HG03575 (cell line): ENCODE measurements at regions not wholly inside any gene's neighbourhood (a gene's known extent, or its start where the extent isn't known, plus 50 kb on each side); places are given as distances from the start of the nearest gene placed in this dataset.
"Not testable (repeated sequence)": the region's sequence is repeated elsewhere in the genome, so short reads cannot be mapped to it uniquely, and the experiment has no call there.

Source experiments
- ATAC-seq: cut with Tn5 transposase; IDR thresholded peaks from one replicate; pipeline ENCODE4 v1.9.1; 2021; ENCODE audit not compliant: unreplicated experiment, insufficient number of reproducible peaks, low FRiP score; ENCODE audit errors: extremely low read depth

- no peak for ATAC-seq
Observed at GRCh38 chr6:147930745-147931144, 411.9 kb upstream of the SASH1 start.

GRCh38 chr6:147933224-147933623, 409.4 kb upstream of the SASH1 start:
- no peak for ATAC-seq

GRCh38 chr6:147935656-147936055, 407.0 kb upstream of the SASH1 start:
- ATAC-seq: no peak

- ATAC-seq: no peak
Observed at GRCh38 chr6:147936703-147937470, 405.8 kb upstream of the SASH1 start.

- no peak for ATAC-seq
Observed at GRCh38 chr6:147941143-147941542, 401.5 kb upstream of the SASH1 start.

GRCh38 chr6:147942363-147942762, 400.3 kb upstream of the SASH1 start:
- no peak for ATAC-seq

- no peak for ATAC-seq
Observed at GRCh38 chr6:147944122-147944521, 398.5 kb upstream of the SASH1 start.

GRCh38 chr6:147947521-147947920, 395.1 kb upstream of the SASH1 start:
- ATAC-seq: no peak

- no peak for ATAC-seq
Observed at GRCh38 chr6:147949981-147950622, 392.5 kb upstream of the SASH1 start.

GRCh38 chr6:147950623-147950987, 392.0 kb upstream of the SASH1 start:
- no peak for ATAC-seq

GRCh38 chr6:147951726-147952125, 390.9 kb upstream of the SASH1 start:
- no peak for ATAC-seq

GRCh38 chr6:147954938-147955337, 387.7 kb upstream of the SASH1 start:
- no peak for ATAC-seq

GRCh38 chr6:147958683-147959082, 384.0 kb upstream of the SASH1 start:
- ATAC-seq: no peak

- ATAC-seq: no peak
Observed at GRCh38 chr6:147961481-147962141, 381.0 kb upstream of the SASH1 start.

GRCh38 chr6:147965448-147965847, 377.2 kb upstream of the SASH1 start:
- not testable (repeated sequence) for ATAC-seq

GRCh38 chr6:147970970-147971369, 371.7 kb upstream of the SASH1 start:
- ATAC-seq: no peak

- no peak for ATAC-seq
Observed at GRCh38 chr6:147972448-147972847, 370.2 kb upstream of the SASH1 start.

- no peak for ATAC-seq
Observed at GRCh38 chr6:147973806-147974205, 368.8 kb upstream of the SASH1 start.

- ATAC-seq: no peak
Observed at GRCh38 chr6:147974376-147974775, 368.3 kb upstream of the SASH1 start.

GRCh38 chr6:147977851-147978465, 364.7 kb upstream of the SASH1 start:
- no peak for ATAC-seq
